NCI-H1105 treated with DMSO at 0.1 percent for 48 hours (cell line): ENCODE measurements at regions not wholly inside any gene's neighbourhood (a gene's known extent, or its start where the extent isn't known, plus 50 kb on each side); places are given as distances from the start of the nearest gene placed in this dataset.
"Not testable (repeated sequence)": the region's sequence is repeated elsewhere in the genome, so short reads cannot be mapped to it uniquely, and the experiment has no call there.

ENCODE experiments used
- DNase-seq: peaks from one replicate; lab custom pipeline; 2025; lab: John Stamatoyannopoulos, UW

GRCh38 chr3:26068890-26069289 is 279.0 kb downstream of the OXSM start:
- DNase-seq, result no peak

- no peak for DNase-seq
Observed at GRCh38 chr3:26070854-26071253, 281.0 kb downstream of the OXSM start.

- DNase-seq, result no peak
Observed at GRCh38 chr3:26074080-26074479, 284.2 kb downstream of the OXSM start.

GRCh38 chr3:26078539-26078938 is 288.6 kb downstream of the OXSM start:
- no peak for DNase-seq

- no peak for DNase-seq
Observed at GRCh38 chr3:26081166-26081565, 291.3 kb downstream of the OXSM start.

- no peak for DNase-seq
Observed at GRCh38 chr3:26081806-26082205, 291.9 kb downstream of the OXSM start.

- no peak for DNase-seq
Observed at GRCh38 chr3:26082911-26083310, 293.0 kb downstream of the OXSM start.

GRCh38 chr3:26084629-26085028 is 294.7 kb downstream of the OXSM start:
- DNase-seq, result no peak

GRCh38 chr3:26087751-26088150 is 297.9 kb downstream of the OXSM start:
- no peak for DNase-seq

GRCh38 chr3:26089249-26089648 is 299.4 kb downstream of the OXSM start:
- no peak for DNase-seq

- no peak for DNase-seq
Observed at GRCh38 chr3:26090589-26090988, 300.7 kb downstream of the OXSM start.

- no peak for DNase-seq
Observed at GRCh38 chr3:26091096-26091495, 301.2 kb downstream of the OXSM start.

- no peak for DNase-seq
Observed at GRCh38 chr3:26091626-26092025, 301.7 kb downstream of the OXSM start.

- not testable (repeated sequence) for DNase-seq
Observed at GRCh38 chr3:26097111-26097510, 307.2 kb downstream of the OXSM start.

GRCh38 chr3:26099692-26100091 is 309.8 kb downstream of the OXSM start:
- no peak for DNase-seq

GRCh38 chr3:26100176-26100575 is 310.3 kb downstream of the OXSM start:
- no peak for DNase-seq

- DNase-seq, result no peak
Observed at GRCh38 chr3:26102376-26102775, 312.5 kb downstream of the OXSM start.

GRCh38 chr3:26104851-26105251 is 315.0 kb downstream of the OXSM start:
- no peak for DNase-seq

GRCh38 chr3:26105261-26105660 is 315.4 kb downstream of the OXSM start:
- DNase-seq, result no peak

GRCh38 chr3:26106228-26106627 is 316.3 kb downstream of the OXSM start:
- DNase-seq, result peak; percentile 57

GRCh38 chr3:26108846-26109489 is 319.1 kb downstream of the OXSM start:
- DNase-seq, result no peak

- DNase-seq, result no peak
Observed at GRCh38 chr3:26114851-26115250, 325.0 kb downstream of the OXSM start.

GRCh38 chr3:26118165-26118564 is 328.3 kb downstream of the OXSM start:
- DNase-seq, result peak; percentile 3

GRCh38 chr3:26132942-26133341 is 343.1 kb downstream of the OXSM start:
- DNase-seq, result no peak

- DNase-seq, result no peak
Observed at GRCh38 chr3:26141296-26141695, 351.4 kb downstream of the OXSM start.
